IMR-90 (cell line): ENCODE measurements at regions not wholly inside any gene's neighbourhood (a gene's known extent, or its start where the extent isn't known, plus 50 kb on each side); places are given as distances from the start of the nearest gene placed in this dataset.

Source experiments
- BHLHE40 ChIP-seq: fragments of 150-350 bp; IDR thresholded peaks from 2 replicates; pipeline ENCODE4 v1.6.1; 2016; ENCODE audit warnings: mild to moderate bottlenecking, low read depth, low read length
- CEBPB ChIP-seq: IDR thresholded peaks from 2 replicates; pipeline ENCODE4 v1.6.1; 2012; ENCODE audit warnings: low read depth, low read length, improper control_type of control experiment
- CTCF ChIP-seq: conservative IDR thresholded peaks from 2 replicates; pipeline ENCODE4 v1.5.1; 2012; ENCODE audit warnings: mild to moderate bottlenecking, low read depth, low read length, improper control_type of control experiment
- MAZ ChIP-seq: IDR thresholded peaks from 2 replicates; pipeline ENCODE4 v1.6.1; 2012; ENCODE audit warnings: low read depth, mild to moderate bottlenecking, low read length, improper control_type of control experiment, moderate library complexity, borderline replicate concordance
- NFE2L2 ChIP-seq: fragments of 150-350 bp; IDR thresholded peaks from 2 replicates; pipeline ENCODE4 v1.6.1; 2016; ENCODE audit warnings: low read depth, mild to moderate bottlenecking, low read length
- POLR2A ChIP-seq: IDR thresholded peaks from 2 replicates; pipeline ENCODE4 v1.6.1; 2012; ENCODE audit warnings: mild to moderate bottlenecking, low read depth, low read length
- RAD21 ChIP-seq: IDR thresholded peaks from 2 replicates; pipeline ENCODE4 v1.6.1; 2012; ENCODE audit warnings: low read length, improper control_type of control experiment
- RCOR1 ChIP-seq: IDR thresholded peaks from 2 replicates; pipeline ENCODE4 v1.6.1; 2012; ENCODE audit warnings: mild to moderate bottlenecking, low read length, improper control_type of control experiment; ENCODE audit not compliant: insufficient replicate concordance
- USF2 ChIP-seq: fragments of 150-350 bp; IDR thresholded peaks from 2 replicates; pipeline ENCODE4 v1.6.1; 2017; ENCODE audit warnings: mild to moderate bottlenecking, antibody characterized with exemption, low read length, low read depth

- TF ChIP-seq CTCF (no peak), POLR2A (no peak), RAD21 (no peak), USF2 (no peak), RCOR1 (no peak), BHLHE40 (no peak), NFE2L2 (no peak), MAZ (no peak), CEBPB (no peak)
Measured at GRCh38 chr2:59233920-59234319, 992.8 kb upstream of the FANCL start.
